WTC11 (cell line): ENCODE measurements at regions not wholly inside any gene's neighbourhood (a gene's known extent, or its start where the extent isn't known, plus 50 kb on each side); places are given as distances from the start of the nearest gene placed in this dataset.

Source experiments
- ATAC-seq: fragments of 200-7000 bp; cut with Tn5 transposase; 2 replicates; pipeline ENCODE4 v1.10.0; 2021; ENCODE audit warnings: mild to moderate bottlenecking, moderate library complexity
- CTCF ChIA-PET: fragments of 300-600 bp; sonication (Branson Sonifier 250); formaldehyde crosslinking; loops from one replicate; lab custom pipeline; 2021; ENCODE audit warnings: antibody characterized with exemption; lab: Charles Lee
- POLR2A ChIA-PET: fragments of 350-600 bp; sonication (Branson Sonifier 250); formaldehyde crosslinking; loops from one replicate; lab custom pipeline; 2021; ENCODE audit warnings: antibody characterized with exemption; lab: Charles Lee
- DNase-seq: peaks from one replicate; pipeline ENCODE4 v3.0.0; 2021; ENCODE audit warnings: low spot score
- H3K27ac Mint-ChIP-seq: 2 replicates; pipeline ENCODE4 v1.8.0; 2021; ENCODE audit warnings: mixed read lengths
- H3K27me3 Mint-ChIP-seq: 2 replicates; pipeline ENCODE4 v1.8.0; 2021; ENCODE audit warnings: low read depth, mild to moderate bottlenecking, moderate library complexity, mixed read lengths
- H3K36me3 Mint-ChIP-seq: 2 replicates; pipeline ENCODE4 v1.8.0; 2021; ENCODE audit warnings: mixed read lengths
- H3K4me1 Mint-ChIP-seq: 2 replicates; pipeline ENCODE4 v1.8.0; 2022; ENCODE audit warnings: mixed read lengths
- H3K4me3 Mint-ChIP-seq: 2 replicates; pipeline ENCODE4 v1.8.0; 2021; ENCODE audit warnings: mild to moderate bottlenecking, moderate library complexity, mixed read lengths
- H3K9me3 Mint-ChIP-seq: 2 replicates; pipeline ENCODE4 v1.8.0; 2021; ENCODE audit warnings: mixed read lengths
- ARID4B ChIP-seq: sonication (generic); formaldehyde crosslinking; IDR thresholded peaks from 2 replicates; pipeline ENCODE4 v1.8.0; 2023; ENCODE audit warnings: missing genetic modification reagents, mild to moderate bottlenecking, borderline replicate concordance
- ATF1 ChIP-seq: sonication (generic); formaldehyde crosslinking; IDR thresholded peaks from 2 replicates; pipeline ENCODE4 v1.8.1; 2023; ENCODE audit warnings: mild to moderate bottlenecking, moderate library complexity, missing genetic modification reagents
- ATF3 ChIP-seq: sonication (generic); formaldehyde crosslinking; conservative IDR thresholded peaks from 2 replicates; pipeline ENCODE4 v1.8.1; 2022; ENCODE audit warnings: mild to moderate bottlenecking, missing genetic modification reagents
- CTCF ChIP-seq: fragments of 200-600 bp; IDR thresholded peaks from 2 replicates; pipeline ENCODE4 v1.8.0; 2022; ENCODE audit warnings: antibody characterized with exemption
- ESRRA ChIP-seq: sonication (generic); formaldehyde crosslinking; IDR thresholded peaks from 2 replicates; pipeline ENCODE4 v1.8.1; 2022; ENCODE audit warnings: mild to moderate bottlenecking, missing genetic modification reagents, borderline replicate concordance
- FOXJ3 ChIP-seq: sonication (generic); formaldehyde crosslinking; IDR thresholded peaks from 2 replicates; pipeline ENCODE4 v1.9.0; 2021; ENCODE audit warnings: missing genetic modification reagents, mild to moderate bottlenecking, borderline replicate concordance
- FOXP1 ChIP-seq: sonication (generic); formaldehyde crosslinking; IDR thresholded peaks from 2 replicates; pipeline ENCODE4 v1.8.0; 2022; ENCODE audit warnings: missing genetic modification reagents, mild to moderate bottlenecking, moderate library complexity, borderline replicate concordance
- GTF2I ChIP-seq: fragments of 250-450 bp; sonication (Bioruptor Pico); conservative IDR thresholded peaks from 2 replicates; pipeline ENCODE4 v1.4.0; 2021; ENCODE audit warnings: mild to moderate bottlenecking
- HMGA2 ChIP-seq: fragments of 250-450 bp; sonication (Bioruptor Pico); IDR thresholded peaks from 2 replicates; pipeline ENCODE4 v1.4.0; 2021; ENCODE audit warnings: mild to moderate bottlenecking, moderate library complexity
- IRF2 ChIP-seq: sonication (generic); formaldehyde crosslinking; IDR thresholded peaks from 2 replicates; pipeline ENCODE4 v1.8.0; 2022; ENCODE audit warnings: low read depth, missing genetic modification reagents, borderline replicate concordance
- MYBL2 ChIP-seq: sonication (generic); formaldehyde crosslinking; IDR thresholded peaks from 2 replicates; pipeline ENCODE4 v1.8.1; 2023; ENCODE audit warnings: mild to moderate bottlenecking, moderate library complexity, missing genetic modification reagents
- NFATC4 ChIP-seq: fragments of 250-450 bp; sonication (Bioruptor Pico); IDR thresholded peaks from 2 replicates; pipeline ENCODE4 v1.9.0; 2021; ENCODE audit warnings: mild to moderate bottlenecking
- NFE2L1 ChIP-seq: sonication (generic); formaldehyde crosslinking; IDR thresholded peaks from 2 replicates; pipeline ENCODE4 v1.8.1; 2023; ENCODE audit warnings: missing genetic modification reagents
- RORB ChIP-seq: fragments of 250-450 bp; sonication (Bioruptor Pico); IDR thresholded peaks from 2 replicates; pipeline ENCODE4 v1.9.0; 2021; ENCODE audit warnings: mild to moderate bottlenecking
- SP1 ChIP-seq: sonication (generic); formaldehyde crosslinking; conservative IDR thresholded peaks from 2 replicates; pipeline ENCODE4 v1.8.1; 2022; ENCODE audit warnings: missing genetic modification reagents
- ZBTB21 ChIP-seq: sonication (generic); formaldehyde crosslinking; IDR thresholded peaks from 2 replicates; pipeline ENCODE4 v1.8.1; 2023; ENCODE audit warnings: mild to moderate bottlenecking, missing genetic modification reagents, borderline replicate concordance

- Mint-ChIP-seq H3K27me3 (no peaks in the 10 kb centered on the region), H3K4me1 (peaks cover 28% of the 10 kb centered on the region), H3K4me3 (no peak overlapping the region), H3K27ac (no peak overlapping the region), H3K36me3 (no peaks in the 10 kb centered on the region), H3K9me3 (no peaks in the 10 kb centered on the region)
- ATAC-seq (no peak), DNase-seq (no peak)
- ChIA-PET POLR2A (no interaction called here), CTCF (no interaction called here)
- TF ChIP-seq ARID4B (CRISPR knock-in tag) (no peak), NFE2L1 (CRISPR knock-in tag) (no peak), RORB (CRISPR knock-in tag) (no peak), CTCF (no peak), ATF3 (CRISPR knock-in tag) (no peak), ZBTB21 (CRISPR knock-in tag) (no peak)
Measured at GRCh38 chr9:80586786-80587330, 1015.1 kb downstream of the TLE4 start.

- H3K9me3 Mint-ChIP-seq, result peaks cover 69% of the 10 kb centered on the region
- POLR2A ChIA-PET, result no interaction called here
- H3K4me1 Mint-ChIP-seq, result no peaks in the 10 kb centered on the region
- no peak for TF ChIP-seq CTCF
- no peak for TF ChIP-seq FOXP1 (CRISPR knock-in tag)
- no peak for TF ChIP-seq GTF2I (CRISPR knock-in tag)
- TF ChIP-seq HMGA2 (CRISPR knock-in tag), result no peak
- TF ChIP-seq, all 79 proteins: peak for 0
- no peaks in the 10 kb centered on the region for H3K27me3 Mint-ChIP-seq
- no peak for DNase-seq
- ATAC-seq, result no peak
- CTCF ChIA-PET, result no interaction called here
- H3K4me3 Mint-ChIP-seq, result no peak overlapping the region
- no peak overlapping the region for H3K27ac Mint-ChIP-seq
- H3K36me3 Mint-ChIP-seq, result peaks cover 48% of the 10 kb centered on the region
Measured at GRCh38 chr9:80571953-80572352, 1000.2 kb downstream of the TLE4 start.

GRCh38 chr9:80569236-80569635, 997.5 kb downstream of the TLE4 start:
- H3K4me3 Mint-ChIP-seq, result no peak overlapping the region
- TF ChIP-seq IRF2 (no peak), ATF1 (CRISPR knock-in tag) (no peak), ESRRA (CRISPR knock-in tag) (no peak), NFATC4 (CRISPR knock-in tag) (no peak), MYBL2 (no peak), FOXJ3 (CRISPR knock-in tag) (no peak), SP1 (no peak)
- TF ChIP-seq, all 79 proteins: peak for 0
- H3K36me3 Mint-ChIP-seq, result peaks cover 48% of the 10 kb centered on the region
- peaks cover 53% of the 10 kb centered on the region for H3K9me3 Mint-ChIP-seq
- POLR2A ChIA-PET, result no interaction called here
- CTCF ChIA-PET, result no interaction called here
- ATAC-seq (no peak), DNase-seq (no peak)
- no peaks in the 10 kb centered on the region for H3K4me1 Mint-ChIP-seq
- no peak overlapping the region for H3K27ac Mint-ChIP-seq
- no peaks in the 10 kb centered on the region for H3K27me3 Mint-ChIP-seq
